ENCODE measurements at regions not wholly inside any gene's neighbourhood (a gene's known extent, or its start where the extent isn't known, plus 50 kb on each side); places are given as distances from the start of the nearest gene placed in this dataset.

GRCh38 chr9:89791754-89792153 is 186.9 kb downstream of the GADD45G start:
- Histone ChIP-seq H3K27me3 (ENCODE audit: control insufficient read depth in 1 of 2, insufficient read depth in 1 of 2, low read length in 2 of 2) (peaks cover 0 to 8% of the 10 kb centered on the region in 2 experiments), H4K8ac (ENCODE audit: low read length) (no peak overlapping the region), H2BK15ac (ENCODE audit: low read depth, poor library complexity, severe bottlenecking) (no peak overlapping the region), H3K4me2 (ENCODE audit: low read length, poor library complexity, severe bottlenecking) (no peak overlapping the region), H3K4ac (ENCODE audit: low read depth in 1 of 2, low read length in 2 of 2) (no peak overlapping the region), H3K14ac (ENCODE audit: low read length in 2 of 2) (no peak overlapping the region), H3K9ac (ENCODE audit: low read length) (no peak overlapping the region), H4K91ac (ENCODE audit: low read length) (no peak overlapping the region), H3K36me3 (ENCODE audit: control insufficient read depth in 1 of 2, insufficient read depth in 2 of 2, low read depth in 1 of 2, low read length in 2 of 2) (no peaks in the 10 kb centered on the region), H2BK5ac (ENCODE audit: low read depth, low read length, poor library complexity, severe bottlenecking) (no peak overlapping the region), H3K23ac (ENCODE audit: low read length in 2 of 2) (no peak overlapping the region), H3K4me3 (ENCODE audit: insufficient read depth in 1 of 2, low read depth in 1 of 2, low read length in 2 of 2) (no peak overlapping the region), H2BK12ac (ENCODE audit: low read length in 2 of 2) (no peak overlapping the region), H2AFZ (ENCODE audit: low read depth, low read length) (no peak overlapping the region), H3K79me1 (replicated peaks; ENCODE audit: low read length, poor library complexity, severe bottlenecking) (no peaks in the 10 kb centered on the region), H3K18ac (ENCODE audit: low read depth in 1 of 2, low read length in 2 of 2) (no peak overlapping the region), H3K4me1 (ENCODE audit: control insufficient read depth, insufficient read depth, low read depth, low read length) (peaks cover 15% of the 10 kb centered on the region), H3K9me3 (ENCODE audit: control insufficient read depth, low read length) (no peaks in the 10 kb centered on the region), H3K27ac (ENCODE audit: low read length, poor library complexity, severe bottlenecking) (no peak overlapping the region), H2AK5ac (ENCODE audit: low read length, severe bottlenecking) (no peak overlapping the region), H2BK120ac (ENCODE audit: low read depth, low read length) (no peak overlapping the region)
- WGBS: 85% methylated on average over 8 of the region's 8 CpGs
- DNase-seq: no peak

GRCh38 chr9:89792189-89793123 is 187.6 kb downstream of the GADD45G start:
- H3K9ac ChIP-seq (ENCODE audit: low read length): no peak overlapping the region
- no peak for DNase-seq

GRCh38 chr9:89793124-89793495 is 188.3 kb downstream of the GADD45G start:
- Histone ChIP-seq H2AK5ac (ENCODE audit: low read length, severe bottlenecking) (no peak overlapping the region), H3K36me3 (ENCODE audit: control insufficient read depth in 1 of 2, insufficient read depth in 2 of 2, low read depth in 1 of 2, low read length in 2 of 2) (no peaks in the 10 kb centered on the region), H3K4ac (ENCODE audit: low read depth in 1 of 2, low read length in 2 of 2) (no peak overlapping the region), H3K9ac (ENCODE audit: low read length) (no peak overlapping the region), H3K4me2 (ENCODE audit: low read length, poor library complexity, severe bottlenecking) (no peak overlapping the region), H3K27ac (ENCODE audit: low read length, poor library complexity, severe bottlenecking) (no peak overlapping the region), H2BK120ac (ENCODE audit: low read depth, low read length) (no peak overlapping the region), H2BK12ac (ENCODE audit: low read length in 2 of 2) (no peak overlapping the region), H3K79me1 (replicated peaks; ENCODE audit: low read length, poor library complexity, severe bottlenecking) (no peaks in the 10 kb centered on the region), H3K14ac (ENCODE audit: low read length in 2 of 2) (no peak overlapping the region), H4K8ac (ENCODE audit: low read length) (no peak overlapping the region), H3K27me3 (ENCODE audit: control insufficient read depth in 1 of 2, insufficient read depth in 1 of 2, low read length in 2 of 2) (peaks cover 0 to 10% of the 10 kb centered on the region in 2 experiments), H2BK5ac (ENCODE audit: low read depth, low read length, poor library complexity, severe bottlenecking) (no peak overlapping the region), H2AFZ (ENCODE audit: low read depth, low read length) (no peak overlapping the region), H3K9me3 (ENCODE audit: control insufficient read depth, low read length) (no peaks in the 10 kb centered on the region), H3K18ac (ENCODE audit: low read depth in 1 of 2, low read length in 2 of 2) (no peak overlapping the region), H3K4me1 (ENCODE audit: control insufficient read depth, insufficient read depth, low read depth, low read length) (peaks cover 15% of the 10 kb centered on the region), H3K23ac (ENCODE audit: low read length in 2 of 2) (no peak overlapping the region), H2BK15ac (ENCODE audit: low read depth, poor library complexity, severe bottlenecking) (no peak overlapping the region), H4K91ac (ENCODE audit: low read length) (no peak overlapping the region), H3K4me3 (ENCODE audit: insufficient read depth in 1 of 2, low read depth in 1 of 2, low read length in 2 of 2) (no peak overlapping the region)
- 79% methylated on average over 2 of the region's 5 CpGs for WGBS
- no peak for DNase-seq

More at GRCh38 chr9:89792189-89793123, 187.6 kb downstream of the GADD45G start:
- no peak overlapping the region for H2BK12ac ChIP-seq (ENCODE audit: low read length in 2 of 2)
- H3K4me3 ChIP-seq (ENCODE audit: insufficient read depth in 1 of 2, low read depth in 1 of 2, low read length in 2 of 2): no peak overlapping the region
- H3K27ac ChIP-seq (ENCODE audit: low read length, poor library complexity, severe bottlenecking): no peak overlapping the region
- no peak overlapping the region for H4K91ac ChIP-seq (ENCODE audit: low read length)
- no peak overlapping the region for H2BK15ac ChIP-seq (ENCODE audit: low read depth, poor library complexity, severe bottlenecking)
- H3K36me3 ChIP-seq (ENCODE audit: control insufficient read depth in 1 of 2, insufficient read depth in 2 of 2, low read depth in 1 of 2, low read length in 2 of 2): no peaks in the 10 kb centered on the region
- no peaks in the 10 kb centered on the region for H3K79me1 ChIP-seq (replicated peaks; ENCODE audit: low read length, poor library complexity, severe bottlenecking)
- H3K18ac ChIP-seq (ENCODE audit: low read depth in 1 of 2, low read length in 2 of 2): no peak overlapping the region
- H2AFZ ChIP-seq (ENCODE audit: low read depth, low read length): no peak overlapping the region
- H2AK5ac ChIP-seq (ENCODE audit: low read length, severe bottlenecking): no peak overlapping the region
- H3K9me3 ChIP-seq (ENCODE audit: control insufficient read depth, low read length): no peaks in the 10 kb centered on the region
- no peak overlapping the region for H2BK120ac ChIP-seq (ENCODE audit: low read depth, low read length)
- peaks cover 0 to 10% of the 10 kb centered on the region in 2 experiments for H3K27me3 ChIP-seq (ENCODE audit: control insufficient read depth in 1 of 2, insufficient read depth in 1 of 2, low read length in 2 of 2)
- H2BK5ac ChIP-seq (ENCODE audit: low read depth, low read length, poor library complexity, severe bottlenecking): no peak overlapping the region
- WGBS: 95% methylated on average over 12 of the region's 12 CpGs
- H3K4ac ChIP-seq (ENCODE audit: low read depth in 1 of 2, low read length in 2 of 2): no peak overlapping the region
- H4K8ac ChIP-seq (ENCODE audit: low read length): no peak overlapping the region
- peaks cover 15% of the 10 kb centered on the region for H3K4me1 ChIP-seq (ENCODE audit: control insufficient read depth, insufficient read depth, low read depth, low read length)
- H3K4me2 ChIP-seq (ENCODE audit: low read length, poor library complexity, severe bottlenecking): no peak overlapping the region
- H3K14ac ChIP-seq (ENCODE audit: low read length in 2 of 2): no peak overlapping the region
- H3K23ac ChIP-seq (ENCODE audit: low read length in 2 of 2): no peak overlapping the region

- H3K4me3 ChIP-seq (ENCODE audit: insufficient read depth in 1 of 2, low read depth in 1 of 2, low read length in 2 of 2): no peak overlapping the region
- no peak overlapping the region for H2BK15ac ChIP-seq (ENCODE audit: low read depth, poor library complexity, severe bottlenecking)
- H3K18ac ChIP-seq (ENCODE audit: low read depth in 1 of 2, low read length in 2 of 2): no peak overlapping the region
- no peak overlapping the region for H2AFZ ChIP-seq (ENCODE audit: low read depth, low read length)
- no peak overlapping the region for H2BK5ac ChIP-seq (ENCODE audit: low read depth, low read length, poor library complexity, severe bottlenecking)
- H3K36me3 ChIP-seq (ENCODE audit: control insufficient read depth in 1 of 2, insufficient read depth in 2 of 2, low read depth in 1 of 2, low read length in 2 of 2): no peaks in the 10 kb centered on the region
- 90% methylated on average over 4 of the region's 7 CpGs for WGBS
- no peak overlapping the region for H3K23ac ChIP-seq (ENCODE audit: low read length in 2 of 2)
- H2BK120ac ChIP-seq (ENCODE audit: low read depth, low read length): no peak overlapping the region
- H3K9ac ChIP-seq (ENCODE audit: low read length): no peak overlapping the region
- H4K91ac ChIP-seq (ENCODE audit: low read length): no peak overlapping the region
- H3K27ac ChIP-seq (ENCODE audit: low read length, poor library complexity, severe bottlenecking): no peak overlapping the region
- no peak overlapping the region for H2BK12ac ChIP-seq (ENCODE audit: low read length in 2 of 2)
- DNase-seq: no peak
- no peak overlapping the region for H3K4me2 ChIP-seq (ENCODE audit: low read length, poor library complexity, severe bottlenecking)
- H3K79me1 ChIP-seq (replicated peaks; ENCODE audit: low read length, poor library complexity, severe bottlenecking): no peaks in the 10 kb centered on the region
- no peak overlapping the region for H2AK5ac ChIP-seq (ENCODE audit: low read length, severe bottlenecking)
- H3K4ac ChIP-seq (ENCODE audit: low read depth in 1 of 2, low read length in 2 of 2): no peak overlapping the region
- no peak overlapping the region for H4K8ac ChIP-seq (ENCODE audit: low read length)
- H3K14ac ChIP-seq (ENCODE audit: low read length in 2 of 2): no peak overlapping the region
- H3K27me3 ChIP-seq (ENCODE audit: control insufficient read depth in 1 of 2, insufficient read depth in 1 of 2, low read length in 2 of 2): peaks cover 0 to 10% of the 10 kb centered on the region in 2 experiments
- H3K9me3 ChIP-seq (ENCODE audit: control insufficient read depth, low read length): no peaks in the 10 kb centered on the region
- peaks cover 15% of the 10 kb centered on the region for H3K4me1 ChIP-seq (ENCODE audit: control insufficient read depth, insufficient read depth, low read depth, low read length)
Measured at GRCh38 chr9:89793551-89793950, 188.7 kb downstream of the GADD45G start.
